Lung (tissue), 9 donors: ENCODE measurements at regions not wholly inside any gene's neighbourhood (a gene's known extent, or its start where the extent isn't known, plus 50 kb on each side); places are given as distances from the start of the nearest gene placed in this dataset.
"Not testable (repeated sequence)": the region's sequence is repeated elsewhere in the genome, so short reads cannot be mapped to it uniquely, and the experiment has no call there.

Experiments
- ATAC-seq: fragments of 200-7000 bp; cut with Tn5 transposase; one replicate; pipeline ENCODE4 v1.9.1; 2020; ENCODE audit warnings: moderate number of reproducible peaks; ENCODE audit not compliant: insufficient read depth, low FRiP score
- DNase-seq, 3 donors: peaks; one replicate each; pipeline ENCODE4 v3.0.0-alpha.2; 2013 to 2017
- H3K27ac ChIP-seq, 2 donors: one replicate each; pipeline ENCODE4 v1.5.1; 2013; ENCODE audit warnings: mild to moderate bottlenecking in 2 of 2, moderate library complexity in 2 of 2, control low read depth in 1 of 2, inconsistent platforms in 1 of 2, low read depth in 1 of 2, low read length in 1 of 2
- H3K27me3 ChIP-seq, 3 donors: one replicate each; pipeline ENCODE4 v1.5.1; 2013; ENCODE audit warnings: low read length in 2 of 3; ENCODE audit not compliant: control insufficient read depth in 3 of 3, insufficient read depth in 3 of 3
- H3K36me3 ChIP-seq, 4 donors: one replicate each; pipeline ENCODE4 v1.5.1; 2013; ENCODE audit warnings: low read length in 4 of 4, mild to moderate bottlenecking in 1 of 4, moderate library complexity in 1 of 4; ENCODE audit not compliant: control insufficient read depth in 4 of 4, insufficient read depth in 4 of 4
- H3K4me1 ChIP-seq, 5 donors: one replicate each; pipeline ENCODE4 v1.5.1; 2013; ENCODE audit warnings: low read length in 5 of 5, mild to moderate bottlenecking in 2 of 5, moderate library complexity in 1 of 5; ENCODE audit not compliant: control insufficient read depth in 5 of 5, insufficient read depth in 5 of 5
- H3K4me3 ChIP-seq: one replicate; pipeline ENCODE4 v1.5.1; 2013; ENCODE audit warnings: mild to moderate bottlenecking, control low read depth, moderate library complexity
- H3K9ac ChIP-seq, 2 donors: one replicate each; pipeline ENCODE4 v1.5.1; 2013; ENCODE audit warnings: low read length in 2 of 2, control low read depth in 1 of 2; ENCODE audit not compliant: insufficient read depth in 1 of 2
- H3K9me3 ChIP-seq, 4 donors: one replicate each; pipeline ENCODE4 v1.5.1; 2013; ENCODE audit warnings: low read length in 3 of 4, mild to moderate bottlenecking in 1 of 4, moderate library complexity in 1 of 4; ENCODE audit not compliant: control insufficient read depth in 4 of 4, insufficient read depth in 3 of 4
- WGBS, 2 donors: extraction: QIAGEN DNeasy Blood & Tissue Kit; methylation state at CpG; one replicate each; pipeline ENCODE4 v1.1.7; 2013; 5-methylcytosine and 5-hydroxymethylcytosine counted together
- donor health status: Bipolar disorder and iron deficiency.
- donor health status: healthy.
- donor health status: DM: yes; HTN: yes; CAD: no.

DNA sequence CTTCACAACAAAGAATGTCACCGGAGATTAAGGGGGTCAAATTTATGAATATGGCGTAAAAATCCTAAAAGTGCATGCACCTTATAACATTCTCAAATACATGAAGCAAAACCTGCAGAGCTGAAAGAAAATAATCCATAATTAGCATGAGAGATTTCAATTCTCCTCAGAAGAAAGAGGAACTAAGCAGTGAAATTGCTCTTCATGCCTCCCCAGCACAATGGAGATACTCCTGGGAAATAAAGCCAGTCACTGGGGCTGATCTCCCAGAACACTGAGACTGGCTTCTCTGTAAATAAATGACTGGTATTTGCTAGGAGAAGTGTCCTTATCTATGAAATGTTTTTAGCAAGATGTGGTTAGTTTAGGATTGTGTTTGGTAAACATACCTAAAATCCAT is 68.1 kb downstream of the GOLGA6L6 start:
- not testable (repeated sequence) for H3K9me3 ChIP-seq, ATAC-seq, H3K4me1 ChIP-seq, H3K27me3 ChIP-seq, H3K27ac ChIP-seq, H3K36me3 ChIP-seq, DNase-seq, H3K4me3 ChIP-seq, H3K9ac ChIP-seq
- no CpG with 5 or more reads among the region's 2 CpGs for WGBS, 2 donors

DNA sequence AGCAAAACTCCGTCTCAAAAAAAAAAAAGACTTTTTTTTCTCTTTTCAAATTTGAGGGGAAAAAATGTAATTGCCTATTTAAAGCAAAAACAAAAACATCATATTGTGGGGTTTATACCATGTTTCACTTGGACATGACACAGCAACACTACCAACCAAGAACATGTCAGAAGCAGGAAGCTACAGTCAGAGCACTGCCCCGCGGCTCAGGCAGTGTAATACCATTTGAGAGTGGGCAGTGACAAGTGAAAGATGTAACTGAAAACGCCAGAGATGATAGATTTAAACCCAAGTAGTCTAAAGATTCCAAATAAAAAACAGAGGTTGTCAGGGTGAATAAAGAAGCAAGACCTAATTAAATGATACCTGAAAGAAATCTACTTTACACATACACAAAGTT is 68.6 kb downstream of the GOLGA6L6 start:
- 78 to 79% methylated on average over 3 of the region's 4 CpGs for WGBS, 2 donors

DNA sequence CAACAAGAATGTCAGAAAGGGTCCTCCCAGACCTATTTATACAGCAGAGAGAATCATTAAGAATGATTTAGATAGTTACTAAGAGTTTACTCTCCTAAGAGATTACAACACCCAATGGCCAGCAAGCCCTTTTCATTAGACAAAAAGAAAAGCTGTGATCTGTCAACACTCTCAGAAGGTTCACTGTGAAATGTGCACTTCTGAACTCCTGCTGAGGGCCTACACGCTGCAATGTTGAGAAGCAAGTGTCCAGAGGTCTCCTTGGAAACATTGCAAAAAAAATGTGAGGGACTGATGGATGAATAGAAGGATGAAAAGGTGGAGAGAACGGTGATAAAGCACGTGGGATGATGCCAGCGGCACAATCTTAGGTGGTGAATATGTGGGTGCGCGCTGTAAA is 70.8 kb downstream of the GOLGA6L6 start:
- H3K27ac ChIP-seq, H3K4me1 ChIP-seq, H3K9ac ChIP-seq, ATAC-seq, DNase-seq, H3K27me3 ChIP-seq, H3K36me3 ChIP-seq, H3K4me3 ChIP-seq, H3K9me3 ChIP-seq: not testable (repeated sequence)
- WGBS, 2 donors, result no CpG with 5 or more reads among the region's 6 CpGs

More for the DNA sequence above, 68.6 kb downstream of the GOLGA6L6 start:
- DNase-seq, H3K27me3 ChIP-seq, H3K27ac ChIP-seq, H3K4me3 ChIP-seq, H3K9me3 ChIP-seq, H3K36me3 ChIP-seq, H3K9ac ChIP-seq, H3K4me1 ChIP-seq, ATAC-seq: not testable (repeated sequence)

DNA sequence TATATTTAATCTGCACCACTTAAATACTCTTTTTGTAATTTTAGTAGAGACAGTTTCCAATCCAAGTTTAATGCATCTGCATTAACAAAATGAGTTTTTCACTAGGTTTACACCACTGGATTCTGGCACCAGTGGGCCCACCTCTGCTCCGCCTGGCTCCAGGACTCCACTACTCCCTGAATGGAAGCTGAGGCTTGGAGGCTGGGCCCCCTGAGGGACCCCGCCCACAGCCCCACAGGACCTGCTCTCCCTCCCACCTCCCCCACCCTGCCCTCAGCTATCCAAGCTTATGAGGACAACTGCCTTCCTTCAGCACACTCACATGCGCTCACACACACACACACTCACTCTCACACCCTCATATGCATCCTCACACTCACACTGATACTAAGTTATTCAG is 100.5 kb downstream of the GOLGA6L6 start:
- H3K4me1 ChIP-seq, H3K36me3 ChIP-seq, H3K27ac ChIP-seq, H3K27me3 ChIP-seq, H3K9me3 ChIP-seq, H3K4me3 ChIP-seq, DNase-seq, ATAC-seq, H3K9ac ChIP-seq: not testable (repeated sequence)
- 67 to 84% methylated on average over 1 to 3 of the region's 3 CpGs for WGBS, 2 donors

DNA sequence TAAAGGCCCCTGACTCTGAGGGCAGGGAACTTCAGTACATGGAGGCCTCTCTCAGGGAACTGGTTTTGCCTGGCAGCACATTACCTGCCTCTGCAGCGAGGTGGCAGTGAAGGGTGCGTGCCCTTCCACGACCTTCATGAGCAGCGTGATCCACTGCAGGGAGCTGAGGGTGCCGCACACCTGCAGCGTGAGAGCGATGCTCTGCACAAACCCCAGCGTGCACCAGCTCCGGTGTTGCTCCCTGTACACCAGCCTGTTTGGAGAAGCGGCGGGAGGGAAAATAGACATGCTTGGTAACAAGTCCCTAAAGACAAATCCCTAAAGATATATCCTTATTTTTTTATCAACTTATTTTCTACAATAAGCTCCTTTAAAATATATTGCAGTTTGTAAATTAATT is 101.2 kb downstream of the GOLGA6L6 start:
- H3K9me3 ChIP-seq, H3K36me3 ChIP-seq, H3K27me3 ChIP-seq, H3K27ac ChIP-seq, H3K9ac ChIP-seq, DNase-seq, H3K4me1 ChIP-seq, ATAC-seq, H3K4me3 ChIP-seq: not testable (repeated sequence)
- 85 to 93% methylated on average over 11 of the region's 11 CpGs for WGBS, 2 donors

DNA sequence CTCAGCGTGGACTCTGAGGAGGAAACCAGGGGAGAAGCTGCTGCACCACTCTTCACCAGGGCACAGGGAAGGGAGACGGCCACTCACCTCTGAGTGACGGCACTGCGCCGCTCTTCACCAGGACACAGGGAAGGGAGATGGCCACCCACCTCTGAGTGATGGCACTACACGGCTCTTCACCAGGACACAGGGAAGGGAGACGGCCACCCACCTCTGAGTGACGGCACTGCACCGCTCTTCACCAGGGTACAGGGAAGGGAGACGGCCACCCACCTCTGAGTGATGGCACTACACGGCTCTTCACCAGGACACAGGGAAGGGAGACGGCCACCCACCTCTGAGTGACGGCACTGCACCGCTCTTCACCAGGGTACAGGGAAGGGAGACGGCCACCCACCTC is 102.5 kb downstream of the GOLGA6L6 start:
- WGBS, 2 donors, result 89 to 94% methylated on average over 10 to 12 of the region's 15 CpGs
- H3K36me3 ChIP-seq, H3K9me3 ChIP-seq, H3K9ac ChIP-seq, H3K27me3 ChIP-seq, H3K27ac ChIP-seq, ATAC-seq, H3K4me3 ChIP-seq, H3K4me1 ChIP-seq, DNase-seq: not testable (repeated sequence)

DNA sequence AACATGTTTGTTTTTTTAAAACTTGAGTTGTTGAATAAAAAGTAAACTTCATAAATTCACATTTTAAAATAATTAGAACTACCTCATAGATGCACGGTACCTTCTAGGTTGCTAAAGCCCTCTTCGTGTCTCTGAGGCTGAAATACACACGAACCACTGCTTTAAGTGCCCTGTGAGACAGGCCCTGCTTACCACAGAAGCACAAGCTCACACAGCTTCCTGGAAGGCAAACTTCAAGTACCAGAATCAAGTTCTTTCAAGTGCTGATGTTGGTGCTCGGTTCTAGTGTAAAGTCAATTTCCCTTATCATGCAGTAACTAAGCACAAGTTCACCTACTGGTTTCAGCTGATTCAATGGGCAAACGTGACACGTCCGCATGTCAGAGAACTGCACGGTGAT is 103.3 kb downstream of the GOLGA6L6 start:
- 69 to 82% methylated on average over 4 to 5 of the region's 8 CpGs for WGBS, 2 donors
- H3K36me3 ChIP-seq, ATAC-seq, H3K27ac ChIP-seq, H3K27me3 ChIP-seq, H3K4me1 ChIP-seq, H3K9me3 ChIP-seq, H3K4me3 ChIP-seq, H3K9ac ChIP-seq, DNase-seq: not testable (repeated sequence)

DNA sequence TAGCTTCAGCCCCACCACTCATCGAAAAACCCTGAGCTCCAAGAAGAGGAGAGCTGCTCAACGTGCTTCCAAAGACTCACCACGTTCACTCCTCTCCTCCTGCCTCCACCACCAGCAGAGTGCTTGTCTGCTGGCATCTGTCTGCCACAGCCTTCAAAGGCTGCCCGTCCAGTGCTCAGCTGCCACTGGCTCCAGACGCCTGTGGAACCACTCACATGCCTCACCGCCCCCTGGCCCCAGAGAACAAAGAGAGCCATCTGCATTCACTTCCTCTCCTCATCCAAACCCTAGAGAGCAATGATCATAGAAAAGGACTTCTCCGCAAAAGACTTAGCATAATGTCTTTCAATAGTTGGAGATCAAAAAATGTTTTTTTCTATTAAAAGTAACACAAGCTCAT is 108.1 kb downstream of the GOLGA6L6 start:
- not testable (repeated sequence) for H3K27ac ChIP-seq, ATAC-seq, DNase-seq, H3K4me3 ChIP-seq, H3K4me1 ChIP-seq, H3K36me3 ChIP-seq, H3K9me3 ChIP-seq, H3K27me3 ChIP-seq, H3K9ac ChIP-seq
- WGBS, 2 donors, result no CpG with 5 or more reads among the region's 7 CpGs

DNA sequence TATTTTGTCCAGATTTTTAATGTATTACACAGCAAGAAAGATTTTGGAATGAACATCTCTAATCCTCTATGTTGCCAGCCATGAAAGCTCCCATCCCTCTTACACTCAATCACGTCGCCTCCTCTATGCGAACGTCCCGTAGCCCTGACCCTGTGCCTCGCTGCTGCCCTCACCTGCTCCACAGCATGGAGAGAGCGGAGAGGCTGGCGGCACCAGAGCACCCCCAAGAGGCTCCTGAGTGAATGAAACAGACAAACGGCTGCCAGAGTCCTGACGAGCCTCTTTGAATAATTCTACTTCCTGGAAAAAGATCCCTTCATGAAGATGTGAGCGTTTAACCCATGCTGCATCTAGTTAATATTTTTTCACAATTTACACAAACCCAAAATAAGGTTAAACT is 111.1 kb downstream of the GOLGA6L6 start:
- not testable (repeated sequence) for H3K27ac ChIP-seq, ATAC-seq, H3K27me3 ChIP-seq, DNase-seq, H3K9me3 ChIP-seq, H3K36me3 ChIP-seq, H3K4me3 ChIP-seq, H3K4me1 ChIP-seq, H3K9ac ChIP-seq
- WGBS, 2 donors, result no CpG with 5 or more reads among the region's 11 CpGs
